HEK293 (cell line): ENCODE measurements at regions not wholly inside any gene's neighbourhood (a gene's known extent, or its start where the extent isn't known, plus 50 kb on each side); places are given as distances from the start of the nearest gene placed in this dataset.

Experiments
- CTCF ChIA-PET: fragments of 350-600 bp; formaldehyde crosslinking; extraction: SDS; loops from one replicate; lab custom pipeline; 2021; ENCODE audit warnings: antibody characterized with exemption; lab: Yijun Ruan, JAX
- POLR2A ChIA-PET: fragments of 300-600 bp; formaldehyde crosslinking; extraction: SDS; loops from one replicate; lab custom pipeline; 2020; ENCODE audit warnings: antibody characterized with exemption, inconsistent platforms; lab: Yijun Ruan, JAX
- H3K27ac ChIP-seq: fragments of 200-500 bp; sonication (Bioruptor generic); 2 replicates; pipeline ENCODE4 v1.5.1; 2014; ENCODE audit warnings: low read depth, low read length, control low read depth, inconsistent platforms; ENCODE audit errors: extremely low read depth
- H3K36me3 ChIP-seq, 2 experiments: fragments of 200-500 bp in 1 of 2; sonication (Bioruptor generic) in 1 of 2; 1 replicate in 1 of 2; 2 replicates in 1 of 2; pipeline ENCODE4 v1.5.1; 2014 to 2017; ENCODE audit warnings: inconsistent platforms in 2 of 2, low read length in 2 of 2; ENCODE audit not compliant: control insufficient read depth in 2 of 2, insufficient read depth in 1 of 2
- H3K4me1 ChIP-seq: fragments of 200-500 bp; sonication (Bioruptor generic); 2 replicates; pipeline ENCODE4 v1.5.1; 2014; ENCODE audit warnings: mild to moderate bottlenecking, low read length, inconsistent platforms; ENCODE audit not compliant: control insufficient read depth, insufficient read depth
- H3K4me3 ChIP-seq: 2 replicates; pipeline ENCODE4 v1.5.1; 2011; ENCODE audit warnings: low read depth, mild to moderate bottlenecking, control low read depth, low read length, moderate library complexity
- H3K9me3 ChIP-seq: fragments of 200-500 bp; sonication (Bioruptor generic); 2 replicates; pipeline ENCODE4 v1.5.1; 2014; ENCODE audit warnings: low read depth, low read length, inconsistent platforms; ENCODE audit not compliant: control insufficient read depth, insufficient read depth
- FEZF1 ChIP-seq: fragments of 450-650 bp; formaldehyde crosslinking; IDR thresholded peaks from 2 replicates; pipeline ENCODE4 v1.5.1; 2016; ENCODE audit warnings: missing biosample characterization, missing genetic modification characterization
- GLI2 ChIP-seq: fragments of 450-650 bp; formaldehyde crosslinking; IDR thresholded peaks from 2 replicates; pipeline ENCODE4; 2017; ENCODE audit warnings: missing biosample characterization, missing genetic modification characterization, low read depth, borderline replicate concordance
- GLI4 ChIP-seq: fragments of 450-650 bp; formaldehyde crosslinking; IDR thresholded peaks from 2 replicates; pipeline ENCODE4 v1.5.1; 2016; ENCODE audit warnings: missing biosample characterization, missing genetic modification characterization
- TRIM28 ChIP-seq: IDR thresholded peaks from 2 replicates; pipeline ENCODE4 v1.6.1; 2011; ENCODE audit warnings: low read length, control low read depth, borderline replicate concordance
- ZNF266 ChIP-seq: fragments of 450-650 bp; formaldehyde crosslinking; IDR thresholded peaks from 2 replicates; pipeline ENCODE4 v1.5.1; 2016; ENCODE audit warnings: missing biosample characterization, missing genetic modification characterization, low read depth
- ZNF561 ChIP-seq: fragments of 450-650 bp; IDR thresholded peaks from 2 replicates; pipeline ENCODE4 v1.5.1; 2018; ENCODE audit warnings: missing biosample characterization, missing genetic modification characterization, borderline replicate concordance
- ZNF664 ChIP-seq: fragments of 450-650 bp; formaldehyde crosslinking; IDR thresholded peaks from 2 replicates; pipeline ENCODE4 v1.5.1; 2016; ENCODE audit warnings: missing biosample characterization, missing genetic modification characterization
- TF ChIP-seq, protein P1 (sequence below): fragments of 450-650 bp; formaldehyde crosslinking; IDR thresholded peaks from 2 replicates; pipeline ENCODE4 v1.5.1; 2016; ENCODE audit warnings: missing biosample characterization, missing genetic modification characterization
- TF ChIP-seq, protein P2 (sequence below): fragments of 450-650 bp; formaldehyde crosslinking; IDR thresholded peaks from 2 replicates; pipeline ENCODE4 v1.5.1; 2017; ENCODE audit warnings: missing biosample characterization, mild to moderate bottlenecking, missing genetic modification characterization, moderate library complexity
- TF ChIP-seq, protein P3 (sequence below): fragments of 450-650 bp; formaldehyde crosslinking; optimal IDR thresholded peaks from 2 replicates; pipeline ENCODE3; 2016; ENCODE audit warnings: missing biosample characterization, mild to moderate bottlenecking, missing genetic modification characterization

DNA sequence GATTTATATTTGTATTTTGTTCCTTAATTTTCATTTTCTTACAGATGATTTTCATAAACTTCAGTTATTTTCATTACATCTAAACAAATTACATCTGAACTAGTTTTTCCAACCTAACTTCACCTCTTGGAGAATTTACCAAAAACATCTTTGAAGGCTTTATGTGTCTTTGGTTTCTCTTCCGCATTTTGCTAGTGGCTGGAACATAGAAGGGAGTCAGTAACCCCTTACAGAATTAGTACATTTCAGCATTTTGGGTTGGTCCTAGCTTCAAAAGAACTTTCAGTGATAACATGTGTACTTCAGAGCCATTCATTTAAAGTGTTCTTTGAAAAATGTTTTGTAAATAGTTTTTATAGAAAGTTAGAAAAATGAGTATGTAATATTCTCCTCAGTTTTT, 169.8 kb upstream of the MTPN start:
- H3K4me1 ChIP-seq, result no peaks in the 10 kb centered on the region
- no peak for TF ChIP-seq ZNF561
- TF ChIP-seq GLI4 (tag by site-specific recombination), result no peak
- TF ChIP-seq, all 188 proteins: peak for 0
- ChIA-PET POLR2A (no interaction called here), CTCF (no interaction called here)
- H3K27ac ChIP-seq, result no peak overlapping the region
- no peaks in the 10 kb centered on the region for H3K36me3 ChIP-seq
- no peak overlapping the region for H3K4me3 ChIP-seq
- H3K9me3 ChIP-seq, result no peaks in the 10 kb centered on the region

GRCh38 chr7:136144182-136144581, 167.0 kb upstream of the MTPN start:
- Histone ChIP-seq H3K36me3 (no peaks in the 10 kb centered on the region), H3K4me1 (no peaks in the 10 kb centered on the region), H3K9me3 (no peaks in the 10 kb centered on the region), H3K27ac (no peak overlapping the region), H3K4me3 (no peak overlapping the region)
- TF ChIP-seq, protein P1, sequence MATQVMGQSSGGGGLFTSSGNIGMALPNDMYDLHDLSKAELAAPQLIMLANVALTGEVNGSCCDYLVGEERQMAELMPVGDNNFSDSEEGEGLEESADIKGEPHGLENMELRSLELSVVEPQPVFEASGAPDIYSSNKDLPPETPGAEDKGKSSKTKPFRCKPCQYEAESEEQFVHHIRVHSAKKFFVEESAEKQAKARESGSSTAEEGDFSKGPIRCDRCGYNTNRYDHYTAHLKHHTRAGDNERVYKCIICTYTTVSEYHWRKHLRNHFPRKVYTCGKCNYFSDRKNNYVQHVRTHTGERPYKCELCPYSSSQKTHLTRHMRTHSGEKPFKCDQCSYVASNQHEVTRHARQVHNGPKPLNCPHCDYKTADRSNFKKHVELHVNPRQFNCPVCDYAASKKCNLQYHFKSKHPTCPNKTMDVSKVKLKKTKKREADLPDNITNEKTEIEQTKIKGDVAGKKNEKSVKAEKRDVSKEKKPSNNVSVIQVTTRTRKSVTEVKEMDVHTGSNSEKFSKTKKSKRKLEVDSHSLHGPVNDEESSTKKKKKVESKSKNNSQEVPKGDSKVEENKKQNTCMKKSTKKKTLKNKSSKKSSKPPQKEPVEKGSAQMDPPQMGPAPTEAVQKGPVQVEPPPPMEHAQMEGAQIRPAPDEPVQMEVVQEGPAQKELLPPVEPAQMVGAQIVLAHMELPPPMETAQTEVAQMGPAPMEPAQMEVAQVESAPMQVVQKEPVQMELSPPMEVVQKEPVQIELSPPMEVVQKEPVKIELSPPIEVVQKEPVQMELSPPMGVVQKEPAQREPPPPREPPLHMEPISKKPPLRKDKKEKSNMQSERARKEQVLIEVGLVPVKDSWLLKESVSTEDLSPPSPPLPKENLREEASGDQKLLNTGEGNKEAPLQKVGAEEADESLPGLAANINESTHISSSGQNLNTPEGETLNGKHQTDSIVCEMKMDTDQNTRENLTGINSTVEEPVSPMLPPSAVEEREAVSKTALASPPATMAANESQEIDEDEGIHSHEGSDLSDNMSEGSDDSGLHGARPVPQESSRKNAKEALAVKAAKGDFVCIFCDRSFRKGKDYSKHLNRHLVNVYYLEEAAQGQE (tag by site-specific recombination), result no peak
- no peak for TF ChIP-seq ZNF664 (tag by site-specific recombination)
- POLR2A ChIA-PET, result no interaction called here
- CTCF ChIA-PET, result interaction anchor here (1.1 kb wide), 1 partner anchor 29 kb away, joined by 3 read pairs; no protein-coding TSS in a partner anchor

GRCh38 chr7:136143271-136143670, 166.1 kb upstream of the MTPN start:
- TF ChIP-seq, protein P2, sequence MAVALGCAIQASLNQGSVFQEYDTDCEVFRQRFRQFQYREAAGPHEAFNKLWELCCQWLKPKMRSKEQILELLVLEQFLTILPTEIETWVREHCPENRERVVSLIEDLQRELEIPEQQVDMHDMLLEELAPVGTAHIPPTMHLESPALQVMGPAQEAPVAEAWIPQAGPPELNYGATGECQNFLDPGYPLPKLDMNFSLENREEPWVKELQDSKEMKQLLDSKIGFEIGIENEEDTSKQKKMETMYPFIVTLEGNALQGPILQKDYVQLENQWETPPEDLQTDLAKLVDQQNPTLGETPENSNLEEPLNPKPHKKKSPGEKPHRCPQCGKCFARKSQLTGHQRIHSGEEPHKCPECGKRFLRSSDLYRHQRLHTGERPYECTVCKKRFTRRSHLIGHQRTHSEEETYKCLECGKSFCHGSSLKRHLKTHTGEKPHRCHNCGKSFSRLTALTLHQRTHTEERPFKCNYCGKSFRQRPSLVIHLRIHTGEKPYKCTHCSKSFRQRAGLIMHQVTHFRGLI (tag by site-specific recombination), result no peak
- TF ChIP-seq, protein P3, sequence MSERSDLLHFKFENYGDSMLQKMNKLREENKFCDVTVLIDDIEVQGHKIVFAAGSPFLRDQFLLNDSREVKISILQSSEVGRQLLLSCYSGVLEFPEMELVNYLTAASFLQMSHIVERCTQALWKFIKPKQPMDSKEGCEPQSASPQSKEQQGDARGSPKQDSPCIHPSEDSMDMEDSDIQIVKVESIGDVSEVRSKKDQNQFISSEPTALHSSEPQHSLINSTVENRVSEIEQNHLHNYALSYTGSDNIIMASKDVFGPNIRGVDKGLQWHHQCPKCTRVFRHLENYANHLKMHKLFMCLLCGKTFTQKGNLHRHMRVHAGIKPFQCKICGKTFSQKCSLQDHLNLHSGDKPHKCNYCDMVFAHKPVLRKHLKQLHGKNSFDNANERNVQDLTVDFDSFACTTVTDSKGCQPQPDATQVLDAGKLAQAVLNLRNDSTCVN (tag by site-specific recombination), result no peak
- no peak for TF ChIP-seq ZNF266
- no peak for TF ChIP-seq TRIM28
- TF ChIP-seq, all 188 proteins: peak for 0
- POLR2A ChIA-PET, result no interaction called here

GRCh38 chr7:136142583-136142982, 165.4 kb upstream of the MTPN start:
- no peak overlapping the region for H3K27ac ChIP-seq
- no peaks in the 10 kb centered on the region for H3K4me1 ChIP-seq
- TF ChIP-seq FEZF1 (tag by site-specific recombination) (peak; percentile 50; the same call in 1 of the 2 replicates), GLI2 (no peak)
- H3K36me3 ChIP-seq, result no peaks in the 10 kb centered on the region
- H3K9me3 ChIP-seq, result no peaks in the 10 kb centered on the region
- H3K4me3 ChIP-seq, result no peak overlapping the region
- ChIA-PET POLR2A (no interaction called here), CTCF (no interaction called here)

More at GRCh38 chr7:136143271-136143670, 166.1 kb upstream of the MTPN start:
- Histone ChIP-seq H3K9me3 (no peaks in the 10 kb centered on the region), H3K4me1 (no peaks in the 10 kb centered on the region), H3K4me3 (no peak overlapping the region), H3K27ac (no peak overlapping the region), H3K36me3 (no peaks in the 10 kb centered on the region)
- CTCF ChIA-PET, result no interaction called here
